NCI-H2029 (cell line): ENCODE measurements at regions not wholly inside any gene's neighbourhood (a gene's known extent, or its start where the extent isn't known, plus 50 kb on each side); places are given as distances from the start of the nearest gene placed in this dataset.
A peak's percentile ranks its signal among the peaks of the same experiment; 100 is the strongest.
"Not testable (repeated sequence)": the region's sequence is repeated elsewhere in the genome, so short reads cannot be mapped to it uniquely, and the experiment has no call there.

ENCODE experiments used
- DNase-seq: peaks from one replicate; lab custom pipeline; 2025; lab: John Stamatoyannopoulos, UW

DNA sequence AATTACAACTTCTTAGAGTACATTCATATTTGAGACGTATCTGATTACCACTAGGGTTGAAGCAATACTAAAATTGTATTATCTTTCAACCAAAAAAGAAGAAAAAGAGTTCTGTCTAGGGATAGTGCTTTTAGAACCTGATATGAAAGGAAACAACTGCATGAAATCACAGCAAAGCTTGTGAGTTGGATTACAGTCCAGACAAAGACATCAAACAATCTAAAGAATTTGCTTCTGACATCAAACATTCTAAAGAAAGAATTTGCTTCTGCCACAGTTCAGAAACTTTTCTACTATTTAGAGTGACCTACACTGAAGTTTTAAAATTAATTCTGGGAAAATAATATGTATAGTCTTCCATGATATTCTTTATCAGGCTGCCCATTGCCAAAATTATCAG is 1141.1 kb upstream of the ACO1 start:
- DNase-seq = no peak

DNA sequence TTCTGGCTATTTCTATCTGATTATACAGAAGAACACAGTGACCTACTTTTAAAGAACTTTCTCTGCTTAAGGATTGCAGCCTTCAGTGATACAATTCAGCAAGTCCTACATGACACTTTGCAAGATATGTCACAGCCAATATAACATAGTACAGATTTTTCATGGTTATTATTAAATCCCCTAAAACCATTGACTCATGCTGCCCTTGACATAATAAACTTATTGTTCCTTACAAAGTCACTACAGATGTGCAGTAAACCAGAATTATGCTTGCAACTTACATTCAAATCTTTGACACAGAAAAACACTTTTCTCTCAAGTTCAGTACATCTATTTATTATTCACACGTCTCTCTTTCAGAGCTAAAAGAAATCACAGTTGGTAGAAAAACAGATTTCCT is 1136.3 kb upstream of the ACO1 start:
- no peak for DNase-seq

- DNase-seq = no peak
Measured at GRCh38 chr9:31251386-31251785, 1133.1 kb upstream of the ACO1 start.

DNA sequence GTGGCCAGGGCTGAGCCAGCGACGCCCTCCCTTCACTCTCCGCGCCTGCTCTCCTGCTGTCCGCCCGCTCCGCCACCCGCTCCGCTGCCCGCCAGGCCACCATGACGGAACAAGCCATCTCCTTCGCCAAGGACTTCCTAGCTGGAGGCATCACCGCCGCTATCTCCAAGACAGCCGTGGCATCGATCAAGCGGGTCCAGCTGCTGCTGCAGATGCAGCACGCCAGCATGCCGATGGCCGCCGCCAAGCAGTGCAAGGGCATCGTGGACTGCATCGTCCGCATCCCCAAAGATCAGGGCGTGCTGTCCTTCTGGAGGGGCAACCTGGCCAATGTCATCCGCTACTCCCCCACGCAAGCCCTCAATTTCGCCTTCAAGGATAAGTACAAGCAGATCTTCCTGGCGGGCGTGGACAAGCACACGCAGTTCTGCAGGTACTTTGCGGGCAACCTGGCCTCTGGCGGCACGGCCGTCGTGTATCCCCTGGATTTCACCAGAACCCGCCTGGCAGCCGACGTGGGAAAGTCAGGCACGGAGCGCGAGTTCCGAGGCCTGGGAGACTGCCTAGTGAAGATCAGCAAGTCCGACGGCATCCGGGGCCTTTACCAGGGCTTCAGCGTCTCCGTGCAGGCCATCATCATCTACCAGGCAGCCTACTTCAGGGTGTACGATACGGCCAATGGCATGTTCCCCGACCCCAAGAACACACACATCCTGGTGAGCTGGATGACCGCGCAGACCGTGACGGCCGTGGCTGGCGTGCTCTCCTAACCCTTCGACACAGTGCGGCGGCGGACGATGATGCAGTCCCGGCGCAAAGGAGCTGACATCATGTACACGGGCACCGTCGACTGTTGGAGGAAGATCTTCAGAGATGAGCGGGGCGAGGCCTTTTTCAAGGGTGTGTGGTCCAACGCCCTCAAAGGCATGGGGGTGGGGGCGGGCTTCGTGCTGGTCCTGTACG is 1130.4 kb upstream of the ACO1 start:
- no peak for DNase-seq

DNA sequence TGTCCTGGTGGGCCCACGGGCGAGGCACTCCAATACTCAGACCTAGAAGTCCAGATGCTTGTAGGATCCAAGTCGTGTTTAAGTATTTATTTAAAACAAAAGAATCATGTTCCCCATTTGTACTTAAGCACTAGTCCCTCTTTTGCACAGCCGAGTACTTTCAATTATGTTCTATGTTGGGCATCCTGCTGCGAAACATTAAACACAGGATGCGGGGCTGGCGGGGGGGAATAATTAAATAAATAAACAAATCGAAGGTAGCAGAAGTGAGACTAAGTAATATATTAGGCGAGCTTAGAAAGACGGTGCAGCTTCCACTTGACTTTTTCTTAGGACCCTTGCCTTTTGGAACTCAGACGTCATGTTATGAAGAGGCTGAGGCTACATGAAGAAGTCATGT is 1129.2 kb upstream of the ACO1 start:
- DNase-seq = no peak

- no peak for DNase-seq
Measured at GRCh38 chr9:31259824-31260223, 1124.6 kb upstream of the ACO1 start.

DNA sequence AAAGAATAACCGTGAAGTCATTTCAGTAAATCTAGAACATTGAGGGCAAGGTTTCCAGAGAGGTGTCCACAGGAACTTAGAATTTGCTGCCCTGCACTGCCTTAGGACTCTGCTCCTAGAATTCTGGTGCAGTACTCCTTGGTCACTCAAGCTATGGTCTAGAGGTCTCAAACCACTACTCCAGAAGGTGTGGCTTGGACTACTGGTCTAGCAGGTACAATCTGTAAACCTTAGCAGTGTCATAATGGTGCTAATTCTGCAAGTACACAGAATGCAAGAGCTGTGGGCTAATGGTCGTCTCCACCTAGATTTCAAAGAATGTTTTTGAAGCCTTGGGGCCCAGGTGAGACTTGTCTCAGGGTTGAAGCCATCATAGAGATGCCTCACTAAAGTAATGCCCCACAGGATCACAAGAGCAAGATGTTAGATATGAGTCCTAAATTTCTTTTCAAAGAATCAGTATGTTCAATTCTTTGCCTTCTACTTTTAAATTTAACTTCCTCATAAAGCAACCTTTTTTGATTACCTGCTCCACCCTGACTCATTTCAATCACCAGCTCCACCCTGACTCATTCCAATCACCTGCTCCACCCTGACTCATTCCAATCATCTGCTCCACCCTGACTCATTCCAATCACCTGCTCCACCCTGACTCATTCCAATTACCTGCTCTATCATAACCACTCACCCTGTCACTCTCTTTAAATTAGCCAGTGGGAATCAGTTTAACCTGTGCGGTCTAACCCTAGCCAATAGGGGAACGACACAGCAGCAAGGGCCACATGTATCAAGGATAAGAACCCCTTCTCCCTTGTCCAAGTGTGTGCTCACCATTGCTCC is 1111.8 kb upstream of the ACO1 start:
- no peak for DNase-seq

GRCh38 chr9:31275419-31275818 is 1109.0 kb upstream of the ACO1 start:
- no peak for DNase-seq

DNA sequence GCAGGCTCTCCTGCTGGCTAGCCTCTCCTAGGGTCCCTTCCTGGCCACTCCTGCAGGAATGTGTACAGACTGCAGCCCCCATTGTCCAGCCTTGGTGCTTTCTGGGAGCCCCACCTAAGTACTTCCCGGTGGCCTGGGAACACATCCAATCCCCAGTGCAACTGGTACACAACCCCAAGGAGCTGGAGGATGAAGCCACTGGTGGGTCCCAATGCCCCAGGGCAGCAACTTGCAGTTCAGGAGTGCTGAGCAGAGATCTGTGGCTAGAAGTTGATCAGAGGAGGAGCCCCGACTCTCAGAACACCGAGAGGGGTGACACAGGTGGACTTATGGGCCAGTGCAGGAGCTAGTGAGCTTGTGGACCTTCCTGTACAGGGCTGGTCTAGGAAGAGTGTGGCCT is 1093.7 kb upstream of the ACO1 start:
- DNase-seq = no peak

DNA sequence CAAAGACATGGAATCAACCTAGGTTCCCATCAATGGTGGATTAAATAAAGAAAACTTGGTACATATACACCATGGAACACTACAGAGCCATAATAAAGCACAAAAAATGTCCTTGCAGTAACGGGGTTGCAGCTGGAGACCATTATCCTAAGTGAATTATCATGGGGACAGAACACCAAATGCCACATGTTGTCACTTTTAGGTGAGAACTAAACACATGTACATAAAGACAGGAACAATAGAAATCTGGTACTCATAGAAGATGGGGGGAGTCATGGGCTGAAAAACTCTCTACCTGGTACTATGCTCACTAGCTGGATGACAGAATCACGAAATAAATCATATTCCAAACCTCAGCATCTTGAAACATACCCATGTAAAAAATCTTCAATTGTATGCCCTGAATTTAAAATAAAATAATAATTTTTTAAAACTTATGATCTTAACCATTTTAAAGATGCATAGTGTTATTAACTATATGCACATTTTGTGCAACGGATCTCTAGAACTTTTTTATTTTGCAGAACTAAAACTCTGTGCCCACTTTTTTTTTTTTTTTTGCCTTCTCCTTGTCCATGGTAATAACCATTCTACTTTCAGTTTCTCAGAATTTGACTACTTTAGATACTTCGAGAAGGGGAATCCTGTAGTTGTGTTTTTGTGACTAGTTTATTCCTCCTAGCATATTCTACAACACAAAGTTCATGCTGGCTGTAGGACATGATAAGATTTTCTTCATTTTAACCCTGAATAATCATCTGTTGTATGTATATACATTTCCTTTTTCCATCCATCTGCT is 1081.6 kb upstream of the ACO1 start:
- no peak for DNase-seq

GRCh38 chr9:31304576-31304975 is 1079.9 kb upstream of the ACO1 start:
- DNase-seq = no peak

- no peak for DNase-seq
Measured at GRCh38 chr9:31314241-31314640, 1070.2 kb upstream of the ACO1 start.

GRCh38 chr9:31320494-31320893 is 1063.9 kb upstream of the ACO1 start:
- DNase-seq = no peak

GRCh38 chr9:31321256-31321655 is 1063.2 kb upstream of the ACO1 start:
- no peak for DNase-seq

GRCh38 chr9:31321686-31322085 is 1062.8 kb upstream of the ACO1 start:
- DNase-seq = no peak

- DNase-seq = peak; percentile 21
Measured at GRCh38 chr9:31323726-31324444, 1060.6 kb upstream of the ACO1 start.

DNA sequence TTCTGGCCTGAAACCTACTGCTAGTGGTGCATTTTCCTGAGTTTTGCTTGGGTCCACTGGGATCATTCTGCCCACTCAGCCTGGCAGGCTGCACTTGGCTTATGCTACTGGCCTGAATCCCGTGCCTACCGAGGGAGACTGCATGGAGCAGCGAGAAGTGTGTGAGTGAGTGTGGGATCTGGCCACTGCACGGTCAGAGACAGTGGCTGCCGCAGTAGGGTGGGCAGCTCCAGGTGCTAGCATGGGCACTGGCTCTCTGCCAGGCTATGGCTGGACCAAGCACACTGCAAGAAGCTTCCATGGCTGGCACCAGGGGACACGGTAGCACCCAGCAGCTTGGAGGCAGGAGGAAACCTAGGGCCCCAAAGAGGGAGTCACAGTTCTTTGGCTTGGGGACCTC is 1058.7 kb upstream of the ACO1 start:
- no peak for DNase-seq

DNA sequence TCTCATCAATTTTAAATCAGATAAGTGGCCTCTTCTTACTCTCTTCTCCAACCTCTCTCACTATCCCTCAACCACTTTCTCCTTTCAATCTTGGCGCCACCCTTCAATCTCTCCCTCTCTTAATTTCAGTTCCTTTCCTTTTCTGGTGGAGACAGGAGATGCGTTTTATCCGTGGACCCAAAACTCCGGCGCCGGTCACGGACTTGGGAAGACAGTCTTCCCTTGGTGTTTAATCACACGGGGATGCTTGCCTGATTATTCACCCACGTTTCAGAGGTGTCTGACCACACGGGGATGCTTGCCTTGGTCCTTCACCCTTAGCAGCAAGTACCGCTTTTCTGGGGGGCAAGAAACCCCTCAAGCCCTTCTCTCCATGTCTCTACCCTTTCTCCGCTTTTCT is 1057.6 kb upstream of the ACO1 start:
- not testable (repeated sequence) for DNase-seq

GRCh38 chr9:31334837-31335528 is 1049.5 kb upstream of the ACO1 start:
- DNase-seq = no peak

GRCh38 chr9:31335529-31336234 is 1048.8 kb upstream of the ACO1 start:
- no peak for DNase-seq
